Heart left ventricle (tissue), 16 donors: ENCODE measurements at regions not wholly inside any gene's neighbourhood (a gene's known extent, or its start where the extent isn't known, plus 50 kb on each side); places are given as distances from the start of the nearest gene placed in this dataset.

Experiments used
- ATAC-seq, 4 donors: fragments of 200-7000 bp; cut with Tn5 transposase; one replicate each; pipeline ENCODE4 v1.9.1; 2020 to 2022; ENCODE audit warnings: moderate library complexity in 4 of 4, mild to moderate bottlenecking in 3 of 4, moderate number of reproducible peaks in 1 of 4
- DNase-seq, 5 donors: peaks; one replicate each; pipeline ENCODE4 v3.0.0-alpha.2; 2020
- H3K27ac ChIP-seq, 12 donors: fragments of 200-600 bp; sonication (generic) in 4 of 12; one replicate each; pipeline versions ENCODE4 v1.5.0 to v1.8.0; 2016 to 2022; ENCODE audit warnings: mild to moderate bottlenecking in 2 of 12
- H3K27me3 ChIP-seq, 9 donors: fragments of 200-600 bp; sonication (generic) in 2 of 9; one replicate each; pipeline versions ENCODE4 v1.5.1 to v1.8.0; 2016 to 2022; ENCODE audit warnings: mild to moderate bottlenecking in 3 of 9
- H3K36me3 ChIP-seq, 9 donors: fragments of 200-600 bp; sonication (generic) in 2 of 9; one replicate each; pipeline versions ENCODE4 v1.5.0 to v1.8.0; 2018 to 2022; ENCODE audit warnings: mild to moderate bottlenecking in 2 of 9
- H3K4me1 ChIP-seq, 12 donors: fragments of 200-600 bp; sonication (generic) in 4 of 12; one replicate each; pipeline versions ENCODE4 v1.5.0 to v1.8.0; 2016 to 2022; ENCODE audit warnings: mild to moderate bottlenecking in 3 of 12
- H3K4me3 ChIP-seq, 12 donors: fragments of 200-600 bp; sonication (generic) in 4 of 12; one replicate each; pipeline versions ENCODE4 v1.5.0 to v1.8.0; 2017 to 2022; ENCODE audit warnings: mild to moderate bottlenecking in 9 of 12, moderate library complexity in 4 of 12
- H3K9me3 ChIP-seq, 12 donors: fragments of 200-600 bp; sonication (generic) in 4 of 12; one replicate each; pipeline versions ENCODE4 v1.5.0 to v1.8.0; 2016 to 2022; ENCODE audit warnings: mild to moderate bottlenecking in 1 of 12
- CTCF ChIP-seq, 12 donors: fragments of 200-600 bp; sonication (generic) in 4 of 12; IDR thresholded peaks; one replicate each; pipeline versions ENCODE4 v1.5.0 to v1.8.0; 2018 to 2022; ENCODE audit warnings: antibody characterized with exemption in 12 of 12, mild to moderate bottlenecking in 5 of 12
- POLR2A ChIP-seq, 2 donors: fragments of 450-650 bp; IDR thresholded peaks; one replicate each; pipeline ENCODE4 v1.6.1; 2017; ENCODE audit warnings: antibody characterized with exemption in 2 of 2, mild to moderate bottlenecking in 2 of 2, moderate library complexity in 2 of 2
- WGBS, 4 donors: extraction: QIAGEN DNeasy Blood & Tissue Kit in 2 of 4; methylation state at CpG; one replicate each; pipeline versions ENCODE4 v1.1.5 to v1.1.7; 2013 to 2018; 5-methylcytosine and 5-hydroxymethylcytosine counted together
- intact Hi-C, 10 donors: fragments of 100-400 bp; cut with DNase I; formaldehyde crosslinking; loops; one replicate each; pipeline versions ENCODE4 v1.11.1 to v1.14.2; 2022
- donor health status: ischemic (EF 13 %, LVEDD 7.1; RV severe dilation, severe dysfunction).
- donor health status: healthy with polysubstance abuse.
- donor health status: DM: no; HTN: yes; CAD: no.
- donor health status: DM: no; HTN: no; CAD: no.
- donor health status: ischemic (EF 25% LVEDD 6.9; RV normal size, moderate dysfunction).
- donor health status: ischemic (EF 25% LVEDD 5.7; RV mildly dilated, moderate dysfunction).
- donor health status: healthy.
- donor health status: DM: yes; HTN: yes; CAD: no.
- donor health status: ischemic (EF 35%, LVEDD 5.7; RV mildly dilated, moderate dysfunction).
- donor health status: nonischemic (EF 11% LVEDD 7.7; RV severe dilation, severe dysfunction).
- donor health status: DM: yes; HTN: yes; CAD: no.
- donor health status: PGD.
- donor health status: ischemic (EF 29% LVEDD 5.4; RV normal size, mild dysfunction).
- donor health status: nonischemic (EF 23%, LVEDD 6.1; RV moderate dilation, normal function).

GRCh38 chr11:30111786-30112185, 95.0 kb upstream of the KCNA4 start:
- Histone ChIP-seq H3K27ac (no peak overlapping the region), H3K4me3 (no peak overlapping the region), H3K36me3 (no peaks in the 10 kb centered on the region), H3K9me3 (no peaks in the 10 kb centered on the region), H3K4me1 (no peaks in the 10 kb centered on the region), H3K27me3 (no peaks in the 10 kb centered on the region)
- intact Hi-C loops, result no loop called here
- TF ChIP-seq CTCF (IDR thresholded peaks at IDR 0.05) (no peak), POLR2A (IDR thresholded peaks at IDR 0.05) (no peak)
- WGBS, 4 donors, result 54 to 60% (median 56%) methylated on average over 1 of the region's 1 CpG
- no peak for DNase-seq
- ATAC-seq, result no peak

- no peak overlapping the region for H3K4me3 ChIP-seq
- H3K27ac ChIP-seq, result no peak overlapping the region
- 34 to 41% (median 36%) methylated on average over 2 of the region's 2 CpGs for WGBS, 4 donors
- H3K36me3 ChIP-seq, result no peaks in the 10 kb centered on the region
- no peak for TF ChIP-seq CTCF (IDR thresholded peaks at IDR 0.05)
- no peak for TF ChIP-seq POLR2A (IDR thresholded peaks at IDR 0.05)
- no peaks in the 10 kb centered on the region for H3K9me3 ChIP-seq
- H3K4me1 ChIP-seq, result no peaks in the 10 kb centered on the region
- ATAC-seq (no peak), DNase-seq (no peak)
- no peaks in the 10 kb centered on the region for H3K27me3 ChIP-seq
- intact Hi-C loops, result no loop called here
Measured at GRCh38 chr11:30113326-30113898, 96.6 kb upstream of the KCNA4 start.

- H3K4me1 ChIP-seq, result no peaks in the 10 kb centered on the region
- no peak overlapping the region for H3K4me3 ChIP-seq
- ATAC-seq, result no peak
- TF ChIP-seq CTCF (IDR thresholded peaks at IDR 0.05) (no peak), POLR2A (IDR thresholded peaks at IDR 0.05) (no peak)
- no peaks in the 10 kb centered on the region for H3K9me3 ChIP-seq
- intact Hi-C loops, result no loop called here
- 78 to 91% (median 85%) methylated on average over 1 of the region's 1 CpG for WGBS, 4 donors
- H3K27ac ChIP-seq, result no peak overlapping the region
- H3K36me3 ChIP-seq, result no peaks in the 10 kb centered on the region
- DNase-seq, result no peak
- H3K27me3 ChIP-seq, result no peaks in the 10 kb centered on the region
Measured at GRCh38 chr11:30116512-30116911, 99.7 kb upstream of the KCNA4 start.

- 82 to 87% (median 82%) methylated on average over 4 of the region's 4 CpGs for WGBS, 4 donors
- Histone ChIP-seq H3K4me1 (no peaks in the 10 kb centered on the region), H3K9me3 (no peaks in the 10 kb centered on the region), H3K36me3 (no peaks in the 10 kb centered on the region), H3K27me3 (no peaks in the 10 kb centered on the region), H3K4me3 (no peak overlapping the region), H3K27ac (no peak overlapping the region)
- DNase-seq (no peak), ATAC-seq (no peak)
- intact Hi-C loops, result loop anchor here in 3 of 10 donors (10.0 kb wide), 2 partner anchors 195 to 805 kb away; no protein-coding TSS in a partner anchor
- TF ChIP-seq CTCF (IDR thresholded peaks at IDR 0.05) (no peak), POLR2A (IDR thresholded peaks at IDR 0.05) (no peak)
Measured at GRCh38 chr11:30120045-30120589, 103.3 kb upstream of the KCNA4 start.
